ENCODE measurements at regions not wholly inside any gene's neighbourhood (a gene's known extent, or its start where the extent isn't known, plus 50 kb on each side); places are given as distances from the start of the nearest gene placed in this dataset.
"Not testable (repeated sequence)": the region's sequence is repeated elsewhere in the genome, so short reads cannot be mapped to it uniquely, and the experiment has no call there.

DNA sequence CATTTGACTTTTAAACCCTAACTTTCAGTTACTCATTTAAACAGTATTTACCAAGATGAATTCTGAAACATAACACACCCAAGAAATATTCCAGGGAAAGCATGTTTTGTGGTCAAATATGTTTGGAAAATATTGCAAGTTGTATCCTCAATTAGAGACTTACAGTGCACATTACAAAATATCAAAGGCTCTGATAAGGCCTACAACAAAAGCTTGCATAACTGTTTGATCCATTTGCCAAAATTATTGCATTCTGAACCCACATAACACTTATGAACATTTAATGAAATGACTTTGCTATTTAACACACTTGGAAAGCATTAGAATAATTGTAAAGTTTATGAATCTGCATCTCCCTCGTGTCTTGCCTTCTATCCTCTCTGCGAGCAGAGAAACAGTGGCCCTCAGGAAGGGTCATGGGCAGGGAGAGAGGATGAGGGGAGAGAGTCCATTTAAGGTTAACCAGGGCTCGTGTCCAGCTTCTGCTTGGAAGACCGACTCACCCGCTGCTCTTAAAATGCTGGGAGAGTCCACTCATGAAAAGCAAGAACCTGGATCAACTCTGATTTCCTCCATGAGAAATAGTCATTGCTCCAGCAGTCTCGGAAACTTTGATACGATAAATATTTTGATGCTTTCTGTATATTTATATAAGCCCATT is 408.2 kb upstream of the ZMIZ1 start:
- CTCF ChIA-PET, result no interaction called here
- DNase-seq (no peak), ATAC-seq (no peak)
- Histone ChIP-seq H3K27ac (ENCODE audit: low read depth, low read length) (no peak overlapping the region), H3K4me1 (ENCODE audit: control insufficient read depth in 2 of 2, insufficient read depth in 2 of 2, low read length in 2 of 2) (no peaks in the 10 kb centered on the region), H3K4me3 (ENCODE audit: low read length) (no peak overlapping the region), H3K36me3 (ENCODE audit: control insufficient read depth in 2 of 3, insufficient read depth in 3 of 3, low read length in 3 of 3) (no peaks in the 10 kb centered on the region), H3K9me3 (ENCODE audit: control insufficient read depth in 2 of 3, low read length in 3 of 3) (peaks cover 0 to 9% (median 0%) of the 10 kb centered on the region in 3 experiments), H3K27me3 (ENCODE audit: control insufficient read depth in 2 of 2, insufficient read depth in 2 of 2, low read length in 2 of 2) (no peaks in the 10 kb centered on the region)
- peaks cover 0 to 30% (median 6%) of the 10 kb centered on the region in 11 donors for H3K9me3 Mint-ChIP-seq
- H3K36me3 Mint-ChIP-seq, result no peaks in the 10 kb centered on the region
- H3K27me3 Mint-ChIP-seq, result peaks cover 4 to 34% (median 18%) of the 10 kb centered on the region in 5 donors
- H3K27ac Mint-ChIP-seq, result peak overlapping the region in 1 of 9 donors; percentile 10
- POLR2A ChIA-PET, result no interaction called here
- intact Hi-C loops (cut with micrococcal nuclease), result no loop called here
- no peaks in the 10 kb centered on the region for H3K4me1 Mint-ChIP-seq
- H3K4me3 Mint-ChIP-seq, result no peak overlapping the region

GRCh38 chr10:78663721-78664120 is 405.0 kb upstream of the ZMIZ1 start:
- Histone ChIP-seq H3K4me1 (ENCODE audit: control insufficient read depth in 2 of 2, insufficient read depth in 2 of 2, low read length in 2 of 2) (no peaks in the 10 kb centered on the region), H3K36me3 (ENCODE audit: control insufficient read depth in 2 of 3, insufficient read depth in 3 of 3, low read length in 3 of 3) (no peaks in the 10 kb centered on the region), H3K27me3 (ENCODE audit: control insufficient read depth in 2 of 2, insufficient read depth in 2 of 2, low read length in 2 of 2) (no peaks in the 10 kb centered on the region), H3K27ac (ENCODE audit: low read depth, low read length) (no peak overlapping the region), H3K4me3 (ENCODE audit: low read length) (no peak overlapping the region), H3K9me3 (ENCODE audit: control insufficient read depth in 2 of 3, low read length in 3 of 3) (peaks cover 0 to 9% (median 0%) of the 10 kb centered on the region in 3 experiments)
- H3K36me3 Mint-ChIP-seq, result no peaks in the 10 kb centered on the region
- DNase-seq (no peak), ATAC-seq (no peak)
- H3K4me3 Mint-ChIP-seq, result no peak overlapping the region
- intact Hi-C loops (cut with micrococcal nuclease), result loop anchor here in 1 of 2 donors (2.0 kb wide), 1 partner anchor 531 kb away; no protein-coding TSS in a partner anchor
- H3K27me3 Mint-ChIP-seq, result peaks cover 8 to 46% (median 23%) of the 10 kb centered on the region in 5 donors
- ChIA-PET POLR2A (no interaction called here), CTCF (no interaction called here)
- H3K27ac Mint-ChIP-seq, result no peak overlapping the region
- no peaks in the 10 kb centered on the region for H3K4me1 Mint-ChIP-seq
- H3K9me3 Mint-ChIP-seq, result peaks cover 0 to 53% (median 12%) of the 10 kb centered on the region in 11 donors

GRCh38 chr10:78664929-78665553 is 403.7 kb upstream of the ZMIZ1 start:
- H3K9me3 Mint-ChIP-seq, result peaks cover 0 to 53% (median 12%) of the 10 kb centered on the region in 11 donors
- no peaks in the 10 kb centered on the region for H3K27me3 ChIP-seq (ENCODE audit: control insufficient read depth in 2 of 2, insufficient read depth in 2 of 2, low read length in 2 of 2)
- intact Hi-C loops (cut with micrococcal nuclease), result loop anchor here in 1 of 2 donors (2.0 kb wide), 1 partner anchor 530 kb away; no protein-coding TSS in a partner anchor
- H3K4me3 ChIP-seq (ENCODE audit: low read length), result no peak overlapping the region
- H3K4me3 Mint-ChIP-seq, result no peak overlapping the region
- ChIA-PET POLR2A (no interaction called here), CTCF (interaction anchor here (0.5 to 1.6 kb wide), 3 partner anchors 241 to 533 kb away, joined by 3 to 8 read pairs (median 3); no protein-coding TSS in a partner anchor)
- H3K9me3 ChIP-seq (ENCODE audit: control insufficient read depth in 2 of 3, low read length in 3 of 3), result peaks cover 0 to 9% (median 0%) of the 10 kb centered on the region in 3 experiments
- H3K4me1 Mint-ChIP-seq, result no peaks in the 10 kb centered on the region
- DNase-seq (no peak), ATAC-seq (no peak)
- no peak overlapping the region for H3K27ac ChIP-seq (ENCODE audit: low read depth, low read length)
- peaks cover 17 to 49% (median 23%) of the 10 kb centered on the region in 5 donors for H3K27me3 Mint-ChIP-seq
- H3K27ac Mint-ChIP-seq, result no peak overlapping the region
- H3K36me3 Mint-ChIP-seq, result no peaks in the 10 kb centered on the region
- H3K4me1 ChIP-seq (ENCODE audit: control insufficient read depth in 2 of 2, insufficient read depth in 2 of 2, low read length in 2 of 2), result no peaks in the 10 kb centered on the region
- no peaks in the 10 kb centered on the region for H3K36me3 ChIP-seq (ENCODE audit: control insufficient read depth in 2 of 3, insufficient read depth in 3 of 3, low read length in 3 of 3)

DNA sequence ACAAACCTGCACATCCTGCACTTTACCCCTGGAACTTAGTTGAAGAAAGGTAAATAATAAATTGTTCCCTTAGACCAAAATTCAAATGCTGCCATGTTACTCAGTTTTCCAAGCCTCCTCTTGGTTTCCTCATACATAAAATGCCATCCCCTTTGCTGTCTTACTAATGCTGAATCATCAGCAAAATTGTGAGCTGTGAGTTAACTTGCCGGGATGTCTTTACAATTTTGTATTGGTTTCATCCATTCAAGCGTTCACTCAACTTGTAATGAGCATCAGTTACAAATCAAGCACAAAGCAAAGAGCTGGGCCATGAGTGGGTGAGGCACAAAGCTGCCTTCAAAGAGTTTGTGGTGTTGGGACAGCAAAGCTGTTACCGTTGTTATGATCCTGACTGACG is 395.8 kb upstream of the ZMIZ1 start:
- intact Hi-C loops (cut with micrococcal nuclease), result no loop called here
- Mint-ChIP-seq H3K4me3 (no peak overlapping the region), H3K9me3 (peaks cover 0 to 14% (median 0%) of the 10 kb centered on the region in 11 donors), H3K27ac (no peak overlapping the region), H3K27me3 (peaks cover 0 to 11% (median 6%) of the 10 kb centered on the region in 5 donors), H3K4me1 (no peaks in the 10 kb centered on the region), H3K36me3 (no peaks in the 10 kb centered on the region)
- H3K36me3 ChIP-seq (ENCODE audit: control insufficient read depth in 2 of 3, insufficient read depth in 3 of 3, low read length in 3 of 3), result no peaks in the 10 kb centered on the region
- no peaks in the 10 kb centered on the region for H3K27me3 ChIP-seq (ENCODE audit: control insufficient read depth in 2 of 2, insufficient read depth in 2 of 2, low read length in 2 of 2)
- no peaks in the 10 kb centered on the region for H3K9me3 ChIP-seq (ENCODE audit: control insufficient read depth in 2 of 3, low read length in 3 of 3)
- no peak for ATAC-seq
- CTCF ChIA-PET, result no interaction called here
- no peak overlapping the region for H3K27ac ChIP-seq (ENCODE audit: low read depth, low read length)
- H3K4me1 ChIP-seq (ENCODE audit: control insufficient read depth in 2 of 2, insufficient read depth in 2 of 2, low read length in 2 of 2), result no peaks in the 10 kb centered on the region
- DNase-seq, result no peak
- POLR2A ChIA-PET, result no interaction called here
- H3K4me3 ChIP-seq (ENCODE audit: low read length), result no peak overlapping the region

GRCh38 chr10:78681141-78681540 is 387.6 kb upstream of the ZMIZ1 start:
- CTCF ChIA-PET; H3K27me3 ChIP-seq (ENCODE audit: control insufficient read depth in 2 of 2, insufficient read depth in 2 of 2, low read length in 2 of 2); H3K36me3 Mint-ChIP-seq; H3K36me3 ChIP-seq (ENCODE audit: control insufficient read depth in 2 of 3, insufficient read depth in 3 of 3, low read length in 3 of 3); H3K4me1 ChIP-seq (ENCODE audit: control insufficient read depth in 2 of 2, insufficient read depth in 2 of 2, low read length in 2 of 2); POLR2A ChIA-PET; H3K9me3 ChIP-seq (ENCODE audit: control insufficient read depth in 2 of 3, low read length in 3 of 3); H3K27ac ChIP-seq (ENCODE audit: low read depth, low read length); intact Hi-C loops (cut with micrococcal nuclease); H3K27ac Mint-ChIP-seq; ATAC-seq; H3K4me3 ChIP-seq (ENCODE audit: low read length); DNase-seq; H3K4me1 Mint-ChIP-seq; H3K4me3 Mint-ChIP-seq: not testable (repeated sequence)
- Mint-ChIP-seq H3K9me3 (peaks cover 0 to 14% (median 4%) of the 10 kb centered on the region in 11 donors), H3K27me3 (peaks cover 0 to 13% (median 8%) of the 10 kb centered on the region in 5 donors)

DNA sequence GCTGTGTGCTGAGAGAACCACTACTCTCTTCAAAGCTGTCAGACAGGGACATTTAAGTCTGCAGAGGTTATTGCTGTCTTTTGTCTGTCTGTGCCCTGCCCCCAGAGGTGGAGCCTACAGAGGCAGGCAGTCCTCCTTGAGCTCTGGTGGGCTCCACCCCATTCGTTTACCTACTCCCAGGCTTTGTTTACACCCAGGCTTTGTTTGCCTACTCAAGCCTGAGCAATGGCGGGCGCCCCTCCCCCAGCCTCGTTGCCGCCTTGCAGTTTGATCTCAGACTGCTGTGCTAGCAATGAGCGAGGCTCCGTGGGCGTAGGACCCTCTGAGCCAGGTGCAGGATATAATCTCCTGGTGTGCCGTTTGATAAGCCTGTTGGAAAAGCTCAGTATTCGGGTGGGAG is 386.8 kb upstream of the ZMIZ1 start:
- H3K27ac ChIP-seq (ENCODE audit: low read depth, low read length); H3K4me1 ChIP-seq (ENCODE audit: control insufficient read depth in 2 of 2, insufficient read depth in 2 of 2, low read length in 2 of 2); intact Hi-C loops (cut with micrococcal nuclease); DNase-seq; H3K4me1 Mint-ChIP-seq; H3K4me3 ChIP-seq (ENCODE audit: low read length); H3K27ac Mint-ChIP-seq; H3K36me3 Mint-ChIP-seq; ATAC-seq; POLR2A ChIA-PET; H3K27me3 ChIP-seq (ENCODE audit: control insufficient read depth in 2 of 2, insufficient read depth in 2 of 2, low read length in 2 of 2); H3K9me3 ChIP-seq (ENCODE audit: control insufficient read depth in 2 of 3, low read length in 3 of 3); H3K36me3 ChIP-seq (ENCODE audit: control insufficient read depth in 2 of 3, insufficient read depth in 3 of 3, low read length in 3 of 3); H3K4me3 Mint-ChIP-seq; CTCF ChIA-PET: not testable (repeated sequence)
- Mint-ChIP-seq H3K9me3 (peaks cover 0 to 16% (median 4%) of the 10 kb centered on the region in 11 donors), H3K27me3 (peaks cover 0 to 13% (median 8%) of the 10 kb centered on the region in 5 donors)

- Mint-ChIP-seq H3K9me3 (peaks cover 0 to 12% (median 4%) of the 10 kb centered on the region in 11 donors), H3K4me1 (no peaks in the 10 kb centered on the region), H3K4me3 (no peak overlapping the region), H3K27me3 (peaks cover 0 to 13% (median 8%) of the 10 kb centered on the region in 5 donors), H3K27ac (no peak overlapping the region), H3K36me3 (peaks cover 0 to 4% (median 0%) of the 10 kb centered on the region in 5 donors)
- Histone ChIP-seq H3K27ac (ENCODE audit: low read depth, low read length) (no peak overlapping the region), H3K4me1 (ENCODE audit: control insufficient read depth in 2 of 2, insufficient read depth in 2 of 2, low read length in 2 of 2) (no peaks in the 10 kb centered on the region), H3K9me3 (ENCODE audit: control insufficient read depth in 2 of 3, low read length in 3 of 3) (no peaks in the 10 kb centered on the region), H3K4me3 (ENCODE audit: low read length) (no peak overlapping the region), H3K36me3 (ENCODE audit: control insufficient read depth in 2 of 3, insufficient read depth in 3 of 3, low read length in 3 of 3) (no peaks in the 10 kb centered on the region), H3K27me3 (ENCODE audit: control insufficient read depth in 2 of 2, insufficient read depth in 2 of 2, low read length in 2 of 2) (no peaks in the 10 kb centered on the region)
- no peak for DNase-seq
- intact Hi-C loops (cut with micrococcal nuclease), result no loop called here
- POLR2A ChIA-PET, result no interaction called here
- ATAC-seq, result no peak
- CTCF ChIA-PET, result no interaction called here
Observed at GRCh38 chr10:78684947-78685346, 383.8 kb upstream of the ZMIZ1 start.

All from naive thymus-derived CD4-positive, alpha-beta T cell (primary cell).